ENCODE measurements at regions not wholly inside any gene's neighbourhood (a gene's known extent, or its start where the extent isn't known, plus 50 kb on each side); places are given as distances from the start of the nearest gene placed in this dataset.
"Not testable (repeated sequence)": the region's sequence is repeated elsewhere in the genome, so short reads cannot be mapped to it uniquely, and the experiment has no call there.

GRCh38 chr3:103927896-103928295 is 1438.8 kb upstream of the ALCAM start:
- no peak for DNase-seq

- no peak for DNase-seq
Observed at GRCh38 chr3:103937094-103937493, 1429.6 kb upstream of the ALCAM start.

- no peak for DNase-seq
Observed at GRCh38 chr3:103947062-103947461, 1419.6 kb upstream of the ALCAM start.

GRCh38 chr3:103949693-103950092 is 1417.0 kb upstream of the ALCAM start:
- DNase-seq = no peak

GRCh38 chr3:103950676-103951075 is 1416.0 kb upstream of the ALCAM start:
- no peak for DNase-seq

GRCh38 chr3:103953796-103954195 is 1412.9 kb upstream of the ALCAM start:
- no peak for DNase-seq

- DNase-seq = no peak
Observed at GRCh38 chr3:103960819-103961218, 1405.9 kb upstream of the ALCAM start.

- DNase-seq = no peak
Observed at GRCh38 chr3:103963599-103963998, 1403.1 kb upstream of the ALCAM start.

- DNase-seq = no peak
Observed at GRCh38 chr3:103965764-103966163, 1400.9 kb upstream of the ALCAM start.

- DNase-seq = no peak
Observed at GRCh38 chr3:103966749-103967148, 1400.0 kb upstream of the ALCAM start.

- no peak for DNase-seq
Observed at GRCh38 chr3:103968131-103968530, 1398.6 kb upstream of the ALCAM start.

- DNase-seq = no peak
Observed at GRCh38 chr3:103968751-103969150, 1398.0 kb upstream of the ALCAM start.

- DNase-seq = no peak
Observed at GRCh38 chr3:103976931-103977339, 1389.8 kb upstream of the ALCAM start.

GRCh38 chr3:103977417-103977816 is 1389.3 kb upstream of the ALCAM start:
- DNase-seq = no peak

GRCh38 chr3:103991461-103992115 is 1375.1 kb upstream of the ALCAM start:
- DNase-seq = no peak

- no peak for DNase-seq
Observed at GRCh38 chr3:103992469-103992868, 1374.2 kb upstream of the ALCAM start.

GRCh38 chr3:104004956-104005355 is 1361.8 kb upstream of the ALCAM start:
- no peak for DNase-seq

- no peak for DNase-seq
Observed at GRCh38 chr3:104005815-104006214, 1360.9 kb upstream of the ALCAM start.

GRCh38 chr3:104018541-104018940 is 1348.2 kb upstream of the ALCAM start:
- DNase-seq = no peak

- no peak for DNase-seq
Observed at GRCh38 chr3:104031598-104031997, 1335.1 kb upstream of the ALCAM start.

- no peak for DNase-seq
Observed at GRCh38 chr3:104032283-104032682, 1334.4 kb upstream of the ALCAM start.

- DNase-seq = no peak
Observed at GRCh38 chr3:104040896-104041295, 1325.8 kb upstream of the ALCAM start.

GRCh38 chr3:104043001-104043543 is 1323.6 kb upstream of the ALCAM start:
- not testable (repeated sequence) for DNase-seq

- DNase-seq = no peak
Observed at GRCh38 chr3:104044002-104044401, 1322.7 kb upstream of the ALCAM start.

- DNase-seq = no peak
Observed at GRCh38 chr3:104066658-104067057, 1300.1 kb upstream of the ALCAM start.
